GM19239 (cell line): ENCODE measurements at regions not wholly inside any gene's neighbourhood (a gene's known extent, or its start where the extent isn't known, plus 50 kb on each side); places are given as distances from the start of the nearest gene placed in this dataset.
"Not testable (repeated sequence)": the region's sequence is repeated elsewhere in the genome, so short reads cannot be mapped to it uniquely, and the experiment has no call there.

ENCODE experiments used
- DNase-seq: peaks from one replicate; pipeline ENCODE4 v3.0.0; 2011; ENCODE audit warnings: low spot score; ENCODE audit not compliant: insufficient read length
- FAIRE-seq: peaks from 2 replicates; lab custom pipeline; 2011; peaks lifted over from hg19 to GRCh38; lab: Jason Lieb, UNC

- no peak for FAIRE-seq
- DNase-seq, result no peak
Observed at GRCh38 chr18:60069145-60069544, 169.3 kb downstream of the PMAIP1 start.

GRCh38 chr18:60067426-60068210 lies 167.8 kb downstream of the PMAIP1 start:
- DNase-seq, result no peak
- no peak for FAIRE-seq

- FAIRE-seq, result no peak
- DNase-seq, result no peak
Observed at GRCh38 chr18:60066219-60066975, 166.6 kb downstream of the PMAIP1 start.

GRCh38 chr18:60064271-60064670 lies 164.5 kb downstream of the PMAIP1 start:
- DNase-seq (no peak), FAIRE-seq (no peak)

- not testable (repeated sequence) for FAIRE-seq, DNase-seq
Observed at GRCh38 chr18:60062831-60063230, 163.0 kb downstream of the PMAIP1 start.

DNA sequence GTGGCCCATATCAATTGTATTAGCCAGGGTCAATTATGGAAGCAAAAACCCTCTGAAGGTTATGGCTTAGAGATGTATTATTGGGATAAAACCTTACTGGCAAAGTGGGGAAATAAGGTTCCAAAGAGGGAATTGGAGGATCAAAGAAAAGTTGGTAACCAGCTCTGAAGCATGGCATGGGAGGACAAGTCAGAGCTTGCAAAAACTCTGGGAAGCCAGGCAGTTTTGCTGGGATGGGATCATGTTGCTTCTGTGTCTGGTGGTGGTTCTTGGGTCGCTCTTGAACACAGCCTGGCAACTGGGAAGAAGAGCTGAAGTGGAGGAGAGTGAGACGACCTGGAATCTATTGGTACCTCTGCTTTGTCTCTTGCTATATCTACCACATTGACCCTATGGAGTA lies 162.6 kb downstream of the PMAIP1 start:
- DNase-seq, result no peak
- FAIRE-seq, result no peak

DNA sequence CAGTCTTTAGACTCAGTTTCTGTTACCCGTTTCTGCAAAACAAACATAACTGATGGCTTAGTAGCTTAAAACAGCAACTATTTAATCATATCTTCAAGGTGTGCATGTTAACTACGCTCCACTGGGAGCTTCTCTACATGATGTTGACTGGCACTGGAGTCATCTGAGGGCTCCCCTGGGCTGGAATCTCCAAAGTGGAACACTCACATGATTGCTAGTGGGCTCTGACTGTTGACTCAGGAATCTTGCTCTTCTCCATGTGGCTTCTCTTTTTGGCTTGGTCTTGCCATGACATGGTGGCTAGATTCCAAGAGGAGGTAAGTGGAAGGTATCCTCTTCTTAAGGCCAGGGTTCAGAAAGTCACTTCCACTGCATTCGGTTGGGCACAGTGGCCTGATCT lies 160.8 kb downstream of the PMAIP1 start:
- DNase-seq (no peak), FAIRE-seq (no peak)

- FAIRE-seq (no peak), DNase-seq (no peak)
Observed at GRCh38 chr18:60060026-60060425, 160.2 kb downstream of the PMAIP1 start.

GRCh38 chr18:60059216-60059615 lies 159.4 kb downstream of the PMAIP1 start:
- no peak for DNase-seq
- no peak for FAIRE-seq

DNA sequence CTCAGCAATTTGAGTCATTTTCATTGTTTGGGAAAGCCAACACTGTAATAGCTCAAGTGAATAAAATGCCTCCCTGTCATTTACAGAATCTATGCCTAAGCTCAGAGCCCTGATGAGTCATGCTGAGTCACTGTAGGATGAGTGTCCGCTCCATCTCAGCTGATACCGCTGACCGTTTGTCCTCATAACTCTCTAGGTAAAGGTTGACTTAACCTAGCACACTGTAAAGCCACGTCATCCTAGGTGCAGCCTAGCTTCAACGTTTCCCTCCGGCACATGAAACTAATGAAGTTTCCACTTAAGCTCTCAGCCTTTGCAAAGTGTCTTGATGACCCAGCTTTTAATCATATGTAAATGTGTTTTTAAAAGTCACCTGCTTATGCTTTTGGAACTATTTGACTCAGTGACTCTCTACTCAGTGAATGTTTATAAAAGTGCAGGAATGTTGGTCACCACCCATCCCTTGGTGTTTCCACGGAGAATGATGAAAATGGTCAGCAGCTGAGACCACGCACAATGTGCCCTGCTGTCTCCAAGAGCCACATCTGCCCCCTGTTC lies 154.0 kb downstream of the PMAIP1 start:
- DNase-seq (no peak), FAIRE-seq (no peak)

DNA sequence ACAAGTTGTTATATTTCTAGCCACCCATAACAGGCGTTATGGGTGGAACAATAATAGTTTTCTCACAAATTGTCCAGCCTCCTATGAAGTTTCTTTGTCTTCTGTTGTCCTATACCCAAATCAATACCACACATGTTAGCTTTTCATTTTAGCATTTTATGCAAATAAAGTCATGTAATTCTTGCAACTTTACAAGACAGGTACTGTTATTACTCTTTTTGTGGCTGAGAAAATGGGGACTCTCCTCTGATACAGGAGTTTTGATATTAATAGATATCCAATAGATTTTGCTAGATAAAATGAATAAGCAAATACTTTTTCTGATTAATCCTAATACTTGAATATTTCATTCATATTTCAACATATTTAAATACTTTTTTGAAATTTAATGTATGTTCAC lies 151.0 kb downstream of the PMAIP1 start:
- no peak for FAIRE-seq
- no peak for DNase-seq

DNA sequence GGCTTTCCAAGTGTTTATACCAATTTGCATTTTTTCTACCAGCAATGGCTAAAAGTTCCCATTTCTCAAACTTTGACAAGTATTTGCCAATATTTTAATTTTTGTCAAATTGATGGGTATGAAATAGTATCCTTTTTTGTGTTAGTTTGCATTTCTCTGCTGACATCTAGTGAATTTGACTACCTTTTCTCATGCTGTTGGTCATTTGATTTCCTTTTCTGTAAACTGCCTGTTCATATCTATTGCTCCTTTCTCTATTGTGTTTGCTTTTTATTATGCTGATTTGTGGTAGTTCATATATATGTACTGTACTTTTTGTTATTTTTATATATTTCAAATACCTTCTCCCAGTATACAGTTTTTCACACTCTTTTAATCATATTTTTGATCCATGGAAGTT lies 149.4 kb downstream of the PMAIP1 start:
- DNase-seq, result no peak
- FAIRE-seq, result no peak

DNA sequence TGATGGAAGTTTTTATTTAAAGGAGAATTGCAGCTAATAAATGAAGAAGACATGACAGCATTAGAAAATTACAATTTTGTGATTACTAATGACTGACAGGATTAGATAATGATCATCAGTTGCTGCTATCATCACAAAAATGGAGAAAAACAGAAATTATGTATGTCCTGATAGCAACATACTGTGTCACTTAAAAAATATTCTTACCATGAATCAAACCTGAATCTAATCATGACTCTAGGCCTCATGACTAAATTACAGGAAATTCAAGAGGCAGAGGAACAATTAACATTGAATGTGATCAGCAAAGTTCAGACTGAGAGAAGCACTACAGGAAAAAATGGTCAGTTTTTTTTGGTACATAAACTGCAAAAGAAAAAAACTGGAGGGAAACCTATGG lies 147.8 kb downstream of the PMAIP1 start:
- DNase-seq, result no peak
- no peak for FAIRE-seq

GRCh38 chr18:60044290-60045006 lies 144.7 kb downstream of the PMAIP1 start:
- DNase-seq (no peak), FAIRE-seq (no peak)

DNA sequence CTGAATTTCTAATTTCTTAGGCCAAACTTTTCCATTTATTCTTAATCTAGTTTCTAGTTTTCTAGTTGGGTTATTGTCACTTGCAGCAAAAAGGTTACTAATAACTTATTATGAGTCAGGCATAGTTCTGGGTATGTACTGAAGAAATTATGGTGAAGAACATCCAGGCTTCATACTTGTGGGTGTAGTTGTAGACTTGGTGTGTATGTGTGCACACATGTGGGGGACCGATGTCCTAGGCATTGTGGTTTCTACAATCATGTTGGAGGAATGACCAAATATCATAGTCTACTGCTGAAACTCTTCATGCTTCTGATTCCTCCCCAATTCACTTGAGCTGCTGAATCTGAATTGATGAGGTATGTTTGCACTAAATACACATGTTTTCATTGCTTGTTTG lies 141.2 kb downstream of the PMAIP1 start:
- no peak for DNase-seq
- no peak for FAIRE-seq

GRCh38 chr18:60038731-60039130 lies 138.9 kb downstream of the PMAIP1 start:
- DNase-seq (no peak), FAIRE-seq (no peak)

GRCh38 chr18:60027397-60027796 lies 127.6 kb downstream of the PMAIP1 start:
- FAIRE-seq (no peak), DNase-seq (no peak)

DNA sequence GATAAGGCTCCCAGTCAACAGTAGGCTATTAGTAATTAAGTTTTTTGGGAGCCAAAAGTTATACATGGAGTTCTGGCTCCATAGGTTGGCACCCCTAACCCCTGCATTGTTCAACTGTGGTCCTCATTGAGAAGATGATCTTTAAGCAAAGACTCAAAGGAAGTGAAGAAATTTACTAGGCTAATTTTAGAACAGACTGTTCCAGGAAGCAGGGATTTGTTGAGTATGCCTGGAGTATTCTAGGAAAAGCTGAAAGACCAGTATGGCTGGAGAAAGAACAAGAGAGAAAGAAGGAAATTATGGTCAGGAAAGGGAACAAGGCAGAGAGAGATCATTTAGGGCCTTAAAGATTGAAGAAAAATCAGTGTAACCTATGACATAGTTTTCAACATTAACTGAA lies 125.1 kb downstream of the PMAIP1 start:
- no peak for DNase-seq
- no peak for FAIRE-seq

DNA sequence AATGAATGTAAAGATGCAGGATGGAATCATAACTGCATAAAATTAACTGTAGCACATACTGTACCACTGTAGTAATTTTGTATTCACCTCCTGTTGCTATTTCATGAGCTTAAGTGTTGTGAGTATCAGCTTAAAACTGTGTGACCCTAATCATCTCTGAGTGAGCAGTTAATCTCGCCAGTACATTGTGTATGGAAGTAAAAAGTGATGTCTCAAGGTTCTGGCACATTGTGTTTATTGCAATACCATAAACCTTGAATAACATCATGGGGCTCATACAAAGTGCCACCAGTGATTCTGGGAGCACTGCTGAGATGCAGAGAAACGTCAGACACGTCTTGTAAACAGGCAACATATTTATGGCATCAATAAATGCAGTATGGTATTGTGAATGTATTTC lies 124.5 kb downstream of the PMAIP1 start:
- FAIRE-seq (no peak), DNase-seq (no peak)

GRCh38 chr18:60022671-60023276 lies 123.0 kb downstream of the PMAIP1 start:
- FAIRE-seq (no peak), DNase-seq (no peak)
